Keratinocyte (primary cell): ENCODE measurements at regions not wholly inside any gene's neighbourhood (a gene's known extent, or its start where the extent isn't known, plus 50 kb on each side); places are given as distances from the start of the nearest gene placed in this dataset.

Source experiments
- DNase-seq: peaks from one replicate; pipeline ENCODE4 v3.0.0-alpha.2; 2011; ENCODE audit warnings: low read depth, missing footprints, low spot score
- FAIRE-seq: peaks from 2 replicates; lab custom pipeline; 2011; peaks lifted over from hg19 to GRCh38; lab: Jason Lieb, UNC
- H2AFZ ChIP-seq: 2 replicates; pipeline ENCODE4 v1.6.0; 2012; ENCODE audit warnings: low read length, control low read depth, inconsistent platforms; ENCODE audit not compliant: control insufficient read depth
- H3K27ac ChIP-seq: 2 replicates; pipeline ENCODE4 v1.5.1; 2011; ENCODE audit warnings: low read length; ENCODE audit not compliant: control insufficient read depth, insufficient read depth
- H3K27me3 ChIP-seq: 3 replicates; pipeline ENCODE4 v1.6.0; 2011; ENCODE audit warnings: low read length; ENCODE audit not compliant: control insufficient read depth, insufficient read depth; ENCODE audit errors: extremely low read depth
- H3K36me3 ChIP-seq, 2 experiments: 2 replicates in 1 of 2; 3 replicates in 1 of 2; pipeline ENCODE4 v1.5.1; 2011; ENCODE audit warnings: low read length in 2 of 2, mild to moderate bottlenecking in 1 of 2; ENCODE audit not compliant: control insufficient read depth in 2 of 2, insufficient read depth in 2 of 2; ENCODE audit errors: extremely low read depth in 1 of 2
- H3K4me1 ChIP-seq: 3 replicates; pipeline ENCODE4 v1.5.1; 2011; ENCODE audit warnings: low read length; ENCODE audit not compliant: control insufficient read depth, insufficient read depth; ENCODE audit errors: extremely low read depth
- H3K4me2 ChIP-seq: 3 replicates; pipeline ENCODE4 v1.6.0; 2011; ENCODE audit warnings: low read depth, low read length; ENCODE audit not compliant: control insufficient read depth, insufficient read depth; ENCODE audit errors: extremely low read depth
- H3K4me3 ChIP-seq, 3 experiments: fragments of 200-600 bp in 1 of 3; sonication (generic) in 1 of 3; 2 replicates in 2 of 3; 3 replicates in 1 of 3; pipeline ENCODE4 v1.5.1; 2011 to 2016; ENCODE audit warnings: low read length in 3 of 3, mild to moderate bottlenecking in 3 of 3, control low read depth in 2 of 3, inconsistent platforms in 1 of 3, low read depth in 1 of 3, mixed read lengths in 1 of 3, mixed run types in 1 of 3, moderate library complexity in 1 of 3; ENCODE audit not compliant: control insufficient read depth in 2 of 3, insufficient read depth in 2 of 3; ENCODE audit errors: extremely low read depth in 1 of 3
- H3K79me2 ChIP-seq: 2 replicates; pipeline ENCODE4 v1.6.0; 2012; ENCODE audit warnings: low read length; ENCODE audit not compliant: control insufficient read depth, insufficient read depth
- H3K9ac ChIP-seq: 3 replicates; pipeline ENCODE4 v1.6.0; 2011; ENCODE audit warnings: low read length; ENCODE audit not compliant: control insufficient read depth, insufficient read depth; ENCODE audit errors: extremely low read depth
- H3K9me1 ChIP-seq: 3 replicates; pipeline ENCODE4 v1.6.0; 2011; ENCODE audit warnings: low read length; ENCODE audit not compliant: control insufficient read depth, insufficient read depth; ENCODE audit errors: extremely low read depth
- H3K9me3 ChIP-seq: 2 replicates; pipeline ENCODE4 v1.5.1; 2012; ENCODE audit warnings: low read depth, low read length; ENCODE audit not compliant: control insufficient read depth
- H4K20me1 ChIP-seq: 3 replicates; pipeline ENCODE4 v1.6.0; 2011; ENCODE audit warnings: low read length; ENCODE audit not compliant: control insufficient read depth, insufficient read depth; ENCODE audit errors: extremely low read depth
- CTCF ChIP-seq, 3 experiments: IDR thresholded peaks in 1 of 3; conservative IDR thresholded peaks in 1 of 3; optimal IDR thresholded peaks in 1 of 3; 2 replicates in 2 of 3; 3 replicates in 1 of 3; pipeline versions ENCODE3 to v1.5.1; 2011; ENCODE audit warnings: low read length in 3 of 3, mild to moderate bottlenecking in 3 of 3, moderate library complexity in 2 of 3, control low read depth in 1 of 3, inconsistent platforms in 1 of 3; ENCODE audit not compliant: insufficient read depth in 2 of 3; ENCODE audit errors: extremely low read depth in 1 of 3
- EZH2 ChIP-seq: IDR thresholded peaks from one replicate; pipeline ENCODE4 v1.6.1; 2012; ENCODE audit warnings: inconsistent platforms, mild to moderate bottlenecking, low read length, moderate library complexity
- dilution Hi-C: fragments of 300-500 bp; cut with MboI; formaldehyde crosslinking; loops from one replicate; pipeline ENCODE4 v1.7.0; 2020; ENCODE audit warnings: low sequenced_read_pairs; ENCODE audit not compliant: extremely low pct_ligation_motif_present

GRCh38 chr7:79691074-79691473 lies 237.6 kb upstream of the MAGI2 start:
- DNase-seq (no peak), FAIRE-seq (no peak)
- Histone ChIP-seq H3K9me3 (no peaks in the 10 kb centered on the region), H3K9me1 (no peaks in the 10 kb centered on the region), H3K79me2 (no peaks in the 10 kb centered on the region), H3K4me3 (no peak overlapping the region), H3K9ac (no peak overlapping the region), H3K4me2 (no peak overlapping the region), H3K4me1 (peaks cover 8% of the 10 kb centered on the region), H3K36me3 (no peaks in the 10 kb centered on the region), H4K20me1 (no peaks in the 10 kb centered on the region), H3K27ac (no peak overlapping the region), H3K27me3 (no peaks in the 10 kb centered on the region), H2AFZ (no peak overlapping the region)
- TF ChIP-seq EZH2 (no peak), CTCF (optimal IDR thresholded peaks at IDR 0.05 in 1 of 3, IDR thresholded peaks at IDR 0.05 in 1 of 3, conservative IDR thresholded peaks at IDR 0.05 in 1 of 3; ENCODE audit: extremely low read depth in 1 of 3, insufficient read depth in 2 of 3, low read length in 3 of 3) (no peak)
- dilution Hi-C loops, result no loop called here

GRCh38 chr7:79684384-79684783 lies 230.9 kb upstream of the MAGI2 start:
- no peak for TF ChIP-seq EZH2
- TF ChIP-seq CTCF (optimal IDR thresholded peaks at IDR 0.05 in 1 of 3, IDR thresholded peaks at IDR 0.05 in 1 of 3, conservative IDR thresholded peaks at IDR 0.05 in 1 of 3; ENCODE audit: extremely low read depth in 1 of 3, insufficient read depth in 2 of 3, low read length in 3 of 3), result no peak
- Histone ChIP-seq H3K79me2 (no peaks in the 10 kb centered on the region), H3K27me3 (no peaks in the 10 kb centered on the region), H3K4me1 (no peaks in the 10 kb centered on the region), H4K20me1 (no peaks in the 10 kb centered on the region), H3K4me2 (no peak overlapping the region), H3K9me1 (no peaks in the 10 kb centered on the region), H3K9me3 (no peaks in the 10 kb centered on the region), H3K27ac (no peak overlapping the region), H3K9ac (no peak overlapping the region), H3K4me3 (no peak overlapping the region), H2AFZ (no peak overlapping the region), H3K36me3 (no peaks in the 10 kb centered on the region)
- DNase-seq (no peak), FAIRE-seq (no peak)
- dilution Hi-C loops, result no loop called here
